ENCODE measurements at regions not wholly inside any gene's neighbourhood (a gene's known extent, or its start where the extent isn't known, plus 50 kb on each side); places are given as distances from the start of the nearest gene placed in this dataset.
"Not testable (repeated sequence)": the region's sequence is repeated elsewhere in the genome, so short reads cannot be mapped to it uniquely, and the experiment has no call there.

DNA sequence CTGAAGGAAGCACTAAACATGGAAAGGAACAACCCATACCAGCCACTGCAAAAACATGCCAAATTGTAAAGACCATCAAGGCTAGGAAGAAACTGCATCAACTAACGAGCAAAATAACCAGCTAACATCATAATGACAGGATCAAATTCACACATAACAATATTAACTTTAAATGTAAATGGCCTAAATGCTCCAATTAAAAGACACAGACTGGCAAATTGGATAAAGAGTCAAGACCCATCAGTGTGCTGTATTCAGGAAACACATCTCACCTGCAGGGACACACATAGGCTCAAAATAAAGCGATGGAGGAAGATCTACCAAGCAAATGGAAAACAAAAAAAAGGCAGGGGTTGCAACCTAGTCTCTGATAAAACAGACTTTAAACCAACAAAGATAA is 113.5 kb upstream of the DLG1 start:
- TF ChIP-seq POLR2AphosphoS5 (IDR thresholded peaks at IDR 0.05; ENCODE audit: low read depth, low read length); POLR2A (IDR thresholded peaks at IDR 0.05; ENCODE audit: low read depth, low read length); POU2F2 (IDR thresholded peaks at IDR 0.05; ENCODE audit: low read depth, low read length); TAF1 (IDR thresholded peaks at IDR 0.05; ENCODE audit: low read depth, low read length); SPI1 (IDR thresholded peaks at IDR 0.05; ENCODE audit: low read depth, low read length); PAX5 (IDR thresholded peaks at IDR 0.05; ENCODE audit: insufficient read depth, low read length, severe bottlenecking): not testable (repeated sequence)
